Keratinocyte (primary cell): ENCODE measurements at regions not wholly inside any gene's neighbourhood (a gene's known extent, or its start where the extent isn't known, plus 50 kb on each side); places are given as distances from the start of the nearest gene placed in this dataset.

Source experiments
- CTCF ChIP-seq, 3 experiments: IDR thresholded peaks in 1 of 3; conservative IDR thresholded peaks in 1 of 3; optimal IDR thresholded peaks in 1 of 3; 2 replicates in 2 of 3; 3 replicates in 1 of 3; pipeline versions ENCODE3 to v1.5.1; 2011; ENCODE audit warnings: low read length in 3 of 3, mild to moderate bottlenecking in 3 of 3, moderate library complexity in 2 of 3, control low read depth in 1 of 3, inconsistent platforms in 1 of 3; ENCODE audit not compliant: insufficient read depth in 2 of 3; ENCODE audit errors: extremely low read depth in 1 of 3
- EZH2 ChIP-seq: IDR thresholded peaks from one replicate; pipeline ENCODE4 v1.6.1; 2012; ENCODE audit warnings: inconsistent platforms, mild to moderate bottlenecking, low read length, moderate library complexity

- TF ChIP-seq CTCF (optimal IDR thresholded peaks at IDR 0.05 in 1 of 3, IDR thresholded peaks at IDR 0.05 in 1 of 3, conservative IDR thresholded peaks at IDR 0.05 in 1 of 3; ENCODE audit: extremely low read depth in 1 of 3, insufficient read depth in 2 of 3, low read length in 3 of 3) (no peak), EZH2 (no peak)
Observed at GRCh38 chr5:141778683-141779082, 96.7 kb upstream of the ARAP3 start.
